Trophoblast cell (in vitro differentiated cells and primary cell): ENCODE measurements at regions not wholly inside any gene's neighbourhood (a gene's known extent, or its start where the extent isn't known, plus 50 kb on each side); places are given as distances from the start of the nearest gene placed in this dataset.
"Not testable (repeated sequence)": the region's sequence is repeated elsewhere in the genome, so short reads cannot be mapped to it uniquely, and the experiment has no call there.

Experiments
- DNase-seq, 2 donors: peaks; one replicate each; pipeline ENCODE4 v3.0.0-alpha.2; 2016
- H2AFZ ChIP-seq: 2 replicates; pipeline ENCODE4 v1.6.1; 2013; ENCODE audit warnings: low read length, moderate library complexity, mild to moderate bottlenecking; ENCODE audit not compliant: insufficient read depth, poor library complexity
- H2AK5ac ChIP-seq: 2 replicates; pipeline ENCODE4 v1.6.1; 2013; ENCODE audit warnings: mild to moderate bottlenecking, low read length
- H2BK120ac ChIP-seq: 2 replicates; pipeline ENCODE4 v1.6.1; 2013; ENCODE audit warnings: low read length, mild to moderate bottlenecking, moderate library complexity; ENCODE audit not compliant: insufficient read depth, poor library complexity
- H2BK12ac ChIP-seq: 2 replicates; pipeline ENCODE4 v1.6.1; 2013; ENCODE audit warnings: mild to moderate bottlenecking, low read length, moderate library complexity
- H2BK5ac ChIP-seq: 2 replicates; pipeline ENCODE4 v1.6.1; 2013; ENCODE audit warnings: low read length, low read depth, moderate library complexity, mild to moderate bottlenecking; ENCODE audit not compliant: poor library complexity
- H3K14ac ChIP-seq: 2 replicates; pipeline ENCODE4 v1.6.1; 2013; ENCODE audit warnings: mild to moderate bottlenecking, low read length
- H3K18ac ChIP-seq: 2 replicates; pipeline ENCODE4 v1.6.1; 2013; ENCODE audit warnings: mild to moderate bottlenecking, low read length
- H3K23ac ChIP-seq: 2 replicates; pipeline ENCODE4 v1.6.1; 2013; ENCODE audit warnings: low read length
- H3K27ac ChIP-seq: 2 replicates; pipeline ENCODE4 v1.5.1; 2013; ENCODE audit warnings: low read depth, mild to moderate bottlenecking, inconsistent platforms, low read length, moderate library complexity
- H3K27me3 ChIP-seq: 2 replicates; pipeline ENCODE4 v1.6.1; 2013; ENCODE audit warnings: inconsistent platforms, mild to moderate bottlenecking, low read length, moderate library complexity; ENCODE audit not compliant: insufficient read depth
- H3K36me3 ChIP-seq, 2 experiments: 1 replicate in 1 of 2; 2 replicates in 1 of 2; pipeline ENCODE4 v1.6.1; 2013; ENCODE audit warnings: low read length in 2 of 2, mild to moderate bottlenecking in 2 of 2, moderate library complexity in 1 of 2; ENCODE audit not compliant: insufficient read depth in 2 of 2, control insufficient read depth in 1 of 2
- H3K4ac ChIP-seq: 2 replicates; pipeline ENCODE4 v1.6.1; 2013; ENCODE audit warnings: low read depth, mild to moderate bottlenecking, low read length, moderate library complexity
- H3K4me1 ChIP-seq, 2 experiments: 1 replicate in 1 of 2; 2 replicates in 1 of 2; pipeline ENCODE4 v1.6.1; 2013; ENCODE audit warnings: low read length in 2 of 2, mild to moderate bottlenecking in 2 of 2, moderate library complexity in 1 of 2; ENCODE audit not compliant: insufficient read depth in 2 of 2, control insufficient read depth in 1 of 2
- H3K4me2 ChIP-seq: 2 replicates; pipeline ENCODE4 v1.6.1; 2013; ENCODE audit warnings: inconsistent platforms, mild to moderate bottlenecking, low read length, moderate library complexity
- H3K4me3 ChIP-seq: 2 replicates; pipeline ENCODE4 v1.5.1; 2013; ENCODE audit warnings: mild to moderate bottlenecking, low read depth, low read length, inconsistent platforms
- H3K79me1 ChIP-seq: one replicate; pipeline ENCODE4 v1.6.1; 2013; ENCODE audit warnings: low read length
- H3K79me2 ChIP-seq: 2 replicates; pipeline ENCODE4 v1.6.1; 2013; ENCODE audit warnings: low read length, mild to moderate bottlenecking; ENCODE audit not compliant: control insufficient read depth, insufficient read depth, poor library complexity
- H3K9ac ChIP-seq: 2 replicates; pipeline ENCODE4 v1.6.1; 2013; ENCODE audit warnings: mild to moderate bottlenecking, low read length
- H3K9me3 ChIP-seq: 2 replicates; pipeline ENCODE4 v1.6.1; 2013; ENCODE audit warnings: low read depth, mild to moderate bottlenecking, control low read depth, inconsistent platforms, low read length; ENCODE audit not compliant: insufficient read depth
- H4K12ac ChIP-seq: 2 replicates; pipeline ENCODE4 v1.6.1; 2013; ENCODE audit warnings: low read depth, mild to moderate bottlenecking, low read length, moderate library complexity
- H4K8ac ChIP-seq: 2 replicates; pipeline ENCODE4 v1.6.1; 2013; ENCODE audit warnings: low read depth, mild to moderate bottlenecking, low read length, moderate library complexity
- H4K91ac ChIP-seq: one replicate; pipeline ENCODE4 v1.6.1; 2013; ENCODE audit warnings: low read depth, mild to moderate bottlenecking, low read length, moderate library complexity
- WGBS: extraction: QIAGEN DNeasy Blood & Tissue Kit; methylation state at CpG from one replicate; pipeline ENCODE4 v1.1.7; 2013; ENCODE audit warnings: missing lambda C conversion rate; ENCODE audit not compliant: insufficient read length, insufficient coverage; ENCODE audit errors: extremely low coverage; 5-methylcytosine and 5-hydroxymethylcytosine counted together

DNA sequence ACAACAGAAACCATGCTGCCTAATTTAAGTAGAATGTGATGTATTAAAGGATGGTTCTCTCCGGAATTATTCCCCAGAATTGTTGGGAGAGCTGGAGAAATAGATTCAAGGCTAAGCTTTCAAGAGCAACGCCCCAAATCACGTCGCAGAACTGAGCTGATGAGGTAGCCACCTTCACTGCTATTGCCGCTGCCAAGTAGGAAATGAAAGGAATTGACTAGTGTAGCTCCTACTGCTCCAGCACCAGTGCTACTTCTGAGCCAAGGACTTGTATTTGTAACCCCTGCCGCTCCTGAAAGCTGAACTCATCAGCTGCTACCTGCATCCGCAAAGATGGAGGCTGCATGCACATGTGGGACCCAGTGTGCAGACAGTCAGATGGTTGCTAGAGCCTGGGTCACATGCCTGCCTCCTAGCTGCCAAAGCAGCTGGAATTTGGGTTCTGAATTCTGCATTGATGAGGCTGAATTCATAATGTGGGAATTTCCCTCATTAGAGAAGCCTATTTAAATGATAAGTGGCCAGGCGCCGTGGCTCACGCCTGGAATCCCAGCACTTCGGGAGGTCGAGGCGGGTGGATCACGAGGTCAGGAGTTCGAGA is 173.9 kb downstream of the PDGFRA start:
- H3K27ac ChIP-seq = no peak overlapping the region

DNA sequence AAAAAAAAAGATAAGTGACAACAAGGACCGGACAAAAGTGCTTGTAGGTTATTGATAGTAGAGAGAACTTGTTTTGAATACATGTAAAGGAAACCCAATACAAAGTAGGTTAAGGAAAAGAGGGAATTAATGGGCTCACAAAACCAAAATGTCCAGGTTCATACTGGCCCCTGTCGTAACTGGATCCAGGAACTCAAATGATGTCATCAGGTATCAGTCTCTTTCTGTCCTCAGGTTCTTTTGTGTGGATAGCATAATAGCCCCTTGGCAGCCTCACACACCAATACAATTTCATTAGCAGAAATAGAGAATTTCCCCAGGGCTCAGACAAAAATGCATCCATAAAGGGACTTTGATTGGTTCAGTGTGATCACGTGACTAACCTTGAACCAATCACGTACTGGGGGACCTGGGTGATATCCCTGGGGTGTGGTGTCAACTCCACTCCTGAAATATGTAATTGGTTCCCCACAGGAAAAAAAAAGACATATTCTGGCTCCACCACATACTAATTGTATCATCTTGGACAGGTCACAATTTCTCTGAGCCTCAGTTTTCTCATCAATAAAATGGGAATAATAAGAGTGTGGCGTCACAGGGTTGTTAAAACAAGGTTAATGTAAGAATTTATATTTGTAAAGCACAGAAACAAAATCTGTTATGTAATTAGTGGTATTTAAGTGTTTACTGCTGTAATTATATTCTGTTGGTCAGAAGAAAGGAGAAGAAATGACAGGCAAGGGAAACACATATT is 174.8 kb downstream of the PDGFRA start:
- no peak overlapping the region for H4K12ac ChIP-seq
- no CpG with 5 or more reads among the region's 5 CpGs for WGBS

More for the DNA sequence above, 173.9 kb downstream of the PDGFRA start:
- Histone ChIP-seq H3K4ac (no peak overlapping the region), H3K4me3 (peak overlapping the region; percentile 10), H3K9me3 (no peaks in the 10 kb centered on the region), H4K91ac (no peak overlapping the region), H2BK120ac (no peak overlapping the region), H3K4me1 (no peaks in the 10 kb centered on the region), H2AFZ (no peak overlapping the region), H3K9ac (no peak overlapping the region), H2BK12ac (no peak overlapping the region), H4K12ac (no peak overlapping the region), H3K79me1 (no peaks in the 10 kb centered on the region), H4K8ac (no peak overlapping the region), H3K4me2 (no peak overlapping the region), H3K36me3 (no peaks in the 10 kb centered on the region), H3K79me2 (no peaks in the 10 kb centered on the region), H3K14ac (no peak overlapping the region), H2BK5ac (no peak overlapping the region), H3K18ac (no peak overlapping the region), H2AK5ac (no peak overlapping the region), H3K23ac (no peak overlapping the region), H3K27me3 (no peaks in the 10 kb centered on the region)
- DNase-seq = peak in 1 of 2 donors; percentile 11
- no CpG with 5 or more reads among the region's 15 CpGs for WGBS

DNA sequence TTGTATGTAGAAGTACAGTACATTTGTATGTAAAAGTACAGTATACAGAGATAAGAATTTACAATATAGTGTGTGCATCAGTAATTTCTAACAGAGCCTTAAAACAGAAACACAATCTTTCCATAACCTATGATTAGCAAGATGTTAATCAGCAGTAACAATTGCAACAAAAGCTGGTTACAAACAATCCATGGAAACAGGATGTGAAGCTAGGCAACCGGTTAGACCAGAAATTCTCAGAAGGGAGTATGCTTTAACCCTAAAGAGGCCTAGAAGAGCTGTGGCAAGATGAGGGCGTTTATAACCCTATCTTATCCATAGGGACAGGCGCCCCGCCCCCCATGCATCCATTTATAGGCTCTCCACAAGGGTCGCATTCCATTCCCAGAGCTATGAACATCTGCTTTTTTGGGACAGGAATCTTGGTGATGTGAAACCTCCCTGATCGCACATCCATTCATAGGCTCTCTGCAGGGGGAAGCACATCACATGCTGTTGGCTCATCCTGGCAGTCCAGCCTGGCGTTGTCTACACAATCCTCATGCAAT is 180.3 kb downstream of the PDGFRA start:
- H3K9ac ChIP-seq, H2AK5ac ChIP-seq, H3K4ac ChIP-seq, H3K79me2 ChIP-seq, H3K27ac ChIP-seq, H3K4me1 ChIP-seq, H4K12ac ChIP-seq, H2AFZ ChIP-seq, H3K4me3 ChIP-seq, H3K36me3 ChIP-seq, H4K8ac ChIP-seq, H2BK5ac ChIP-seq, H3K14ac ChIP-seq, H3K23ac ChIP-seq, H3K4me2 ChIP-seq, H4K91ac ChIP-seq, H2BK12ac ChIP-seq, H3K18ac ChIP-seq, H2BK120ac ChIP-seq, H3K79me1 ChIP-seq, H3K27me3 ChIP-seq, H3K9me3 ChIP-seq: not testable (repeated sequence)
- peak; percentile 17 to 72 for DNase-seq
- WGBS = no CpG with 5 or more reads among the region's 7 CpGs

More for the DNA sequence above, 174.8 kb downstream of the PDGFRA start:
- Histone ChIP-seq H3K4me2 (no peak overlapping the region), H2AFZ (no peak overlapping the region), H4K91ac (no peak overlapping the region), H3K27ac (no peak overlapping the region), H3K79me1 (no peaks in the 10 kb centered on the region), H2BK5ac (no peak overlapping the region), H2BK120ac (no peak overlapping the region), H3K18ac (no peak overlapping the region), H3K36me3 (no peaks in the 10 kb centered on the region), H3K4ac (no peak overlapping the region), H3K23ac (no peak overlapping the region), H3K27me3 (no peaks in the 10 kb centered on the region), H3K9me3 (no peaks in the 10 kb centered on the region), H4K8ac (no peak overlapping the region), H3K79me2 (no peaks in the 10 kb centered on the region), H2BK12ac (no peak overlapping the region), H2AK5ac (no peak overlapping the region), H3K4me1 (no peaks in the 10 kb centered on the region), H3K4me3 (no peak overlapping the region), H3K9ac (no peak overlapping the region), H3K14ac (no peak overlapping the region)
- no peak for DNase-seq

DNA sequence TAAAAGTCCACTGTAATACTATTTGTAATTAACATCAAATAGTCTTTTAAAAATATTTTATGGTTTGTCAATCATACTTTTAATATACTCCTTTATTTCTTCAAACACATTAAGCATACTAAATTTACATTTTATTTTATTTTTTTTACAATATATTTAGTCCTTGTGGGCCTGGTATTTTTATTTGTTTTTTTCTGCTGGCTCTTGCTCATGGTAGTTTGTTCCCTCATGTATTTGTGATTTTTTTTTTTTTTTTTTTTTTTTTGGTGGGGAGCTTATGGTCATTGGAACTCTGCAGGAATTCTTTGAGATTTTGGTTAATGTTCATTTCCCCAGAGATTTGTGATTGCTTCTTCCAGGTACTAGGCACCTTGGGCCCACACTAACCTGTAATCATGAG is 185.5 kb downstream of the PDGFRA start:
- Histone ChIP-seq H3K4me1 (peaks cover 0 to under 1% of the 10 kb centered on the region in 2 experiments), H3K79me1 (no peaks in the 10 kb centered on the region), H2BK12ac (no peak overlapping the region), H4K91ac (no peak overlapping the region), H3K9ac (no peak overlapping the region), H3K4me2 (no peak overlapping the region), H2AK5ac (no peak overlapping the region), H3K4ac (no peak overlapping the region), H2AFZ (no peak overlapping the region), H3K79me2 (no peaks in the 10 kb centered on the region), H4K12ac (no peak overlapping the region), H3K18ac (no peak overlapping the region), H4K8ac (no peak overlapping the region), H3K4me3 (no peak overlapping the region), H3K27ac (no peak overlapping the region), H2BK120ac (no peak overlapping the region), H3K36me3 (no peaks in the 10 kb centered on the region), H3K14ac (no peak overlapping the region), H3K27me3 (no peaks in the 10 kb centered on the region), H3K9me3 (no peaks in the 10 kb centered on the region), H3K23ac (no peak overlapping the region), H2BK5ac (no peak overlapping the region)
- DNase-seq = no peak
